ENCODE measurements at regions not wholly inside any gene's neighbourhood (a gene's known extent, or its start where the extent isn't known, plus 50 kb on each side); places are given as distances from the start of the nearest gene placed in this dataset.

GRCh38 chr11:115080923-115081680 lies 402.8 kb downstream of the NXPE2 start:
- no peak for DNase-seq (ENCODE audit: low read depth in 3 of 3)

- DNase-seq (ENCODE audit: low read depth in 3 of 3) = no peak
Measured at GRCh38 chr11:115081972-115082371, 403.6 kb downstream of the NXPE2 start.

- DNase-seq (ENCODE audit: low read depth in 3 of 3) = no peak
Measured at GRCh38 chr11:115083144-115083806, 404.9 kb downstream of the NXPE2 start.

GRCh38 chr11:115084231-115084630 lies 405.9 kb downstream of the NXPE2 start:
- no peak for DNase-seq (ENCODE audit: low read depth in 3 of 3)

- DNase-seq (ENCODE audit: low read depth in 3 of 3) = no peak
Measured at GRCh38 chr11:115085461-115086210, 407.3 kb downstream of the NXPE2 start.

- no peak for DNase-seq (ENCODE audit: low read depth in 3 of 3)
Measured at GRCh38 chr11:115087791-115088190, 409.5 kb downstream of the NXPE2 start.

GRCh38 chr11:115092516-115092915 lies 411.7 kb downstream of the CADM1 start:
- no peak for DNase-seq (ENCODE audit: low read depth in 3 of 3)

- DNase-seq (ENCODE audit: low read depth in 3 of 3) = no peak
Measured at GRCh38 chr11:115097796-115098408, 406.3 kb downstream of the CADM1 start.

GRCh38 chr11:115100706-115101105 lies 403.5 kb downstream of the CADM1 start:
- DNase-seq (ENCODE audit: low read depth in 3 of 3) = no peak

- DNase-seq (ENCODE audit: low read depth in 3 of 3) = no peak
Measured at GRCh38 chr11:115103921-115104320, 400.3 kb downstream of the CADM1 start.

- DNase-seq (ENCODE audit: low read depth in 3 of 3) = no peak
Measured at GRCh38 chr11:115104851-115105453, 399.3 kb downstream of the CADM1 start.

GRCh38 chr11:115111066-115111465 lies 393.1 kb downstream of the CADM1 start:
- DNase-seq (ENCODE audit: low read depth in 3 of 3) = no peak

GRCh38 chr11:115112754-115113153 lies 391.5 kb downstream of the CADM1 start:
- DNase-seq (ENCODE audit: low read depth in 3 of 3) = no peak

- no peak for DNase-seq (ENCODE audit: low read depth in 3 of 3)
Measured at GRCh38 chr11:115117956-115118493, 386.2 kb downstream of the CADM1 start.

- no peak for DNase-seq (ENCODE audit: low read depth in 3 of 3)
Measured at GRCh38 chr11:115119146-115119545, 385.1 kb downstream of the CADM1 start.
